HepG2 (cell line): ENCODE measurements at regions not wholly inside any gene's neighbourhood (a gene's known extent, or its start where the extent isn't known, plus 50 kb on each side); places are given as distances from the start of the nearest gene placed in this dataset.

Experiments
- CEBPG ChIP-seq: IDR thresholded peaks from 2 replicates; pipeline ENCODE4 v1.6.1; 2016
- EP300 ChIP-seq, 3 experiments: sonication (generic) in 1 of 3; formaldehyde crosslinking in 1 of 3; IDR thresholded peaks; 2 replicates each; pipeline versions ENCODE4 v1.5.1 to v1.6.1; 2011 to 2020; ENCODE audit warnings: low read depth in 2 of 3, low read length in 2 of 3, borderline replicate concordance in 1 of 3, improper control_type of control experiment in 1 of 3, mild to moderate bottlenecking in 1 of 3, missing genetic modification reagents in 1 of 3, moderate library complexity in 1 of 3
- ESRRA ChIP-seq: sonication (generic); formaldehyde crosslinking; IDR thresholded peaks from 2 replicates; pipeline ENCODE4 v1.5.1; 2020; ENCODE audit warnings: mild to moderate bottlenecking, low read depth, missing genetic modification reagents
- FOXP1 ChIP-seq, 2 experiments: fragments of 450-650 bp in 1 of 2; IDR thresholded peaks; 2 replicates each; pipeline ENCODE4 v1.6.1; 2017 to 2018; ENCODE audit warnings: antibody characterized with exemption in 1 of 2
- FOXP4 ChIP-seq: sonication (generic); formaldehyde crosslinking; IDR thresholded peaks from 2 replicates; pipeline ENCODE4 v1.4.0; 2020; ENCODE audit warnings: missing genetic modification reagents
- HMG20A ChIP-seq: IDR thresholded peaks from 2 replicates; pipeline ENCODE4 v1.6.1; 2016; ENCODE audit warnings: borderline replicate concordance
- HOXD1 ChIP-seq: sonication (generic); formaldehyde crosslinking; IDR thresholded peaks from 2 replicates; pipeline ENCODE4 v1.5.0; 2020; ENCODE audit warnings: missing genetic modification reagents
- JUNB ChIP-seq: sonication (generic); formaldehyde crosslinking; IDR thresholded peaks from 2 replicates; pipeline ENCODE4 v1.8.0; 2022; ENCODE audit warnings: missing genetic modification reagents, mild to moderate bottlenecking, borderline replicate concordance
- KDM1A ChIP-seq: IDR thresholded peaks from 2 replicates; pipeline ENCODE4 v1.6.1; 2016; ENCODE audit warnings: missing compliant biosample characterization
- MEF2D ChIP-seq: sonication (generic); formaldehyde crosslinking; IDR thresholded peaks from 2 replicates; pipeline ENCODE4 v1.5.1; 2020; ENCODE audit warnings: mild to moderate bottlenecking, missing genetic modification reagents
- NCOR1 ChIP-seq: fragments of 200-600 bp; sonication (generic); IDR thresholded peaks from 2 replicates; pipeline ENCODE4 v1.7.0; 2017; ENCODE audit warnings: antibody characterized with exemption, low read length, borderline replicate concordance
- SOX13 ChIP-seq, 3 experiments: fragments of 450-650 bp in 1 of 3; sonication (generic) in 1 of 3; formaldehyde crosslinking in 1 of 3; IDR thresholded peaks in 2 of 3; conservative IDR thresholded peaks in 1 of 3; 2 replicates each; pipeline versions ENCODE4 v1.5.0 to v1.6.1; 2016 to 2020; ENCODE audit warnings: antibody characterized with exemption in 1 of 3, mild to moderate bottlenecking in 1 of 3, missing compliant biosample characterization in 1 of 3, missing genetic modification reagents in 1 of 3, moderate library complexity in 1 of 3
- TEAD3 ChIP-seq: optimal IDR thresholded peaks from 2 replicates; pipeline ENCODE3; 2016; ENCODE audit warnings: borderline replicate concordance
- TFDP1 ChIP-seq: IDR thresholded peaks from 2 replicates; pipeline ENCODE4 v1.6.1; 2016; ENCODE audit warnings: missing compliant biosample characterization, missing genetic modification reagents, borderline replicate concordance
- ZMYM4 ChIP-seq: sonication (generic); formaldehyde crosslinking; IDR thresholded peaks from 2 replicates; pipeline ENCODE4 v1.8.1; 2023; ENCODE audit warnings: mild to moderate bottlenecking, missing genetic modification reagents
- ZNF264 ChIP-seq: sonication (generic); formaldehyde crosslinking; IDR thresholded peaks from 2 replicates; pipeline ENCODE4 v1.4.0; 2020; ENCODE audit warnings: missing genetic modification reagents
- TF ChIP-seq, protein P1 (sequence below): sonication (generic); formaldehyde crosslinking; IDR thresholded peaks from 2 replicates; pipeline ENCODE4 v1.4.0; 2020; ENCODE audit warnings: missing genetic modification reagents, borderline replicate concordance
- TF ChIP-seq, protein P2 (sequence below): IDR thresholded peaks from 2 replicates; pipeline ENCODE4 v1.6.1; 2016; ENCODE audit warnings: low read depth
- TF ChIP-seq, protein P3 (sequence below): IDR thresholded peaks from 2 replicates; pipeline ENCODE4 v1.6.1; 2012; ENCODE audit warnings: inconsistent platforms

DNA sequence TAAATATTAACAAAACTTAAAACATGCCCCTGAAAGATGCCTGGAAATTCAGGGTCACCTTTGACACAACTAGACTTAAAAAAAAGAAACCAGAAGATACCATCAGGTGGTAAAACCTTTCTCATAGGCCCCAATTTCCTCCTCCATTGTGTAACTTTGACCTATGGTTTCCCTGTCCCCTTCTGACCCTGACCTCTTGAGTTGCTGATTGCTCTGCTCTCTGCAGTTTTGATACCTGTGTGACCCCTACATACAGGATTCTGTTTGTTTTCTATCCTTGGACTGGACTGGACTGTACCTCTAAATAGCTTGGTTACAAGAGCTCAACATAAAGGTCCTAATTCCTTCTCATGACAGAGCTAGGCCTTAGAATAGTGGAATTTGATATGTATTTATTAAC, 220.6 kb downstream of the ZIC4 start (continued):
- TF ChIP-seq FOXP4 = peak; percentile 65
- TF ChIP-seq, protein P1, sequence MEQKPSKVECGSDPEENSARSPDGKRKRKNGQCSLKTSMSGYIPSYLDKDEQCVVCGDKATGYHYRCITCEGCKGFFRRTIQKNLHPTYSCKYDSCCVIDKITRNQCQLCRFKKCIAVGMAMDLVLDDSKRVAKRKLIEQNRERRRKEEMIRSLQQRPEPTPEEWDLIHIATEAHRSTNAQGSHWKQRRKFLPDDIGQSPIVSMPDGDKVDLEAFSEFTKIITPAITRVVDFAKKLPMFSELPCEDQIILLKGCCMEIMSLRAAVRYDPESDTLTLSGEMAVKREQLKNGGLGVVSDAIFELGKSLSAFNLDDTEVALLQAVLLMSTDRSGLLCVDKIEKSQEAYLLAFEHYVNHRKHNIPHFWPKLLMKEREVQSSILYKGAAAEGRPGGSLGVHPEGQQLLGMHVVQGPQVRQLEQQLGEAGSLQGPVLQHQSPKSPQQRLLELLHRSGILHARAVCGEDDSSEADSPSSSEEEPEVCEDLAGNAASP (CRISPR knock-in tag) = peak; percentile 96
- peak; percentile 95 for TF ChIP-seq ZMYM4 (CRISPR knock-in tag)
- 0 out of 2 replicates have a peak, but pooled peaks have one; percentile 32 for TF ChIP-seq KDM1A (CRISPR knock-in tag)
- TF ChIP-seq, protein P2, sequence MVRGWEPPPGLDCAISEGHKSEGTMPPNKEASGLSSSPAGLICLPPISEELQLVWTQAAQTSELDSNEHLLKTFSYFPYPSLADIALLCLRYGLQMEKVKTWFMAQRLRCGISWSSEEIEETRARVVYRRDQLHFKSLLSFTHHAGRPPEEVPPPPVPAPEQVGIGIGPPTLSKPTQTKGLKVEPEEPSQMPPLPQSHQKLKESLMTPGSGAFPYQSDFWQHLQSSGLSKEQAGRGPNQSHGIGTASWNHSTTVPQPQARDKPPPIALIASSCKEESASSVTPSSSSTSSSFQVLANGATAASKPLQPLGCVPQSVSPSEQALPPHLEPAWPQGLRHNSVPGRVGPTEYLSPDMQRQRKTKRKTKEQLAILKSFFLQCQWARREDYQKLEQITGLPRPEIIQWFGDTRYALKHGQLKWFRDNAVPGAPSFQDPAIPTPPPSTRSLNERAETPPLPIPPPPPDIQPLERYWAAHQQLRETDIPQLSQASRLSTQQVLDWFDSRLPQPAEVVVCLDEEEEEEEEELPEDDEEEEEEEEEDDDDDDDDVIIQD (CRISPR knock-in tag) = peak; percentile 98
- TF ChIP-seq FOXP1 (IDR thresholded peaks at IDR 0.05) = no peak
- TF ChIP-seq FOXP1 (CRISPR knock-in tag; IDR thresholded peaks at IDR 0.05) = peak; percentile 46; the same call in 1 of the 2 replicates
- TF ChIP-seq SOX13 (IDR thresholded peaks at IDR 0.05) = no peak
- peak in 1 of 2 experiments; percentile 71; a peak in 2 of 4 replicates for TF ChIP-seq SOX13 (CRISPR knock-in tag; conservative IDR thresholded peaks at IDR 0.05 in 1 of 2, IDR thresholded peaks at IDR 0.05 in 1 of 2)
- TF ChIP-seq JUNB (CRISPR knock-in tag) = no peak
- TF ChIP-seq EP300 (IDR thresholded peaks at IDR 0.05; ENCODE audit: low read depth in 2 of 2, low read length in 2 of 2) = peak in 1 of 2 experiments; percentile 82; a peak in 2 of 4 replicates
- no peak for TF ChIP-seq EP300 (CRISPR knock-in tag; IDR thresholded peaks at IDR 0.05; ENCODE audit: borderline replicate concordance)
- TF ChIP-seq HMG20A = peak; percentile 76; the same call in 1 of the 2 replicates
- peak; percentile 82 for TF ChIP-seq ESRRA (CRISPR knock-in tag)
- 0 out of 2 replicates have a peak, but pooled peaks have one; percentile 52 for TF ChIP-seq HOXD1 (CRISPR knock-in tag)
- no peak for TF ChIP-seq TFDP1 (CRISPR knock-in tag)
- TF ChIP-seq, protein P3, sequence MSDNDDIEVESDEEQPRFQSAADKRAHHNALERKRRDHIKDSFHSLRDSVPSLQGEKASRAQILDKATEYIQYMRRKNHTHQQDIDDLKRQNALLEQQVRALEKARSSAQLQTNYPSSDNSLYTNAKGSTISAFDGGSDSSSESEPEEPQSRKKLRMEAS = 0 out of 2 replicates have a peak, but pooled peaks have one; percentile 20
- peak; percentile 67 for TF ChIP-seq NCOR1
- TF ChIP-seq ZNF264 = peak; percentile 58; the same call in 1 of the 2 replicates
- TF ChIP-seq MEF2D (CRISPR knock-in tag) = peak; percentile 78; the same call in 1 of the 2 replicates
- TF ChIP-seq TEAD3 (CRISPR knock-in tag) = peak; percentile 48
- peak; percentile 70 for TF ChIP-seq CEBPG (CRISPR knock-in tag)
